ENCODE measurements at regions not wholly inside any gene's neighbourhood (a gene's known extent, or its start where the extent isn't known, plus 50 kb on each side); places are given as distances from the start of the nearest gene placed in this dataset.
"Not testable (repeated sequence)": the region's sequence is repeated elsewhere in the genome, so short reads cannot be mapped to it uniquely, and the experiment has no call there.

DNA sequence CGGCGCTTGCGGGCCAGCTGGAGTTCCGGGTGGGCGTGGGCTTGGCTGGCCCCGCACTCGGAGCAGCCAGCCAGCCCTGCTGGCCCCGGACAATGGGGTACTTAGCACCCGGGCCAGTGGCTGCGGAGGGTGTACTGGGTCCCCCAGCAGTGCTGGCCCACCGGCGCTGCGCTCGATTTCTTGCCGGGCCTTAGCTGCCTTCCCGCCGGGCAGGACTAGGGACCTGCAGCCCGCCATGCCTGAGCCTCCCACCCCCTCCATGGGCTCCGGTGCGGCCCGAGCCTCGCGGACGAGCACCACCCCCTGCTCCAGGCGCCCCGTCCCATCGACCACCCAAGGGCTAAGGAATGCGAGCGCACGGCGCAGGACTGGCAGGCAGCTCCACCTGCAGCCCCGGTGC is 61.4 kb upstream of the CAPRIN1 start:
- H3K36me3 Mint-ChIP-seq; ATAC-seq; H3K9me3 Mint-ChIP-seq; H3K27ac Mint-ChIP-seq; H3K4me1 Mint-ChIP-seq; DNase-seq (ENCODE audit: low spot score); H3K27me3 Mint-ChIP-seq (ENCODE audit: low read depth); POLR2A ChIA-PET; H3K4me3 Mint-ChIP-seq: not testable (repeated sequence)
- CTCF ChIA-PET, result interaction anchor here (0.7 kb wide), 1 partner anchor 17 kb away, joined by 3 read pairs; no protein-coding TSS in a partner anchor

GRCh38 chr11:33989461-33989860 is 62.1 kb upstream of the CAPRIN1 start:
- Mint-ChIP-seq H3K4me3 (no peak overlapping the region), H3K9me3 (peaks cover 14% of the 10 kb centered on the region), H3K27me3 (ENCODE audit: low read depth) (no peaks in the 10 kb centered on the region), H3K4me1 (no peaks in the 10 kb centered on the region), H3K36me3 (no peaks in the 10 kb centered on the region; the same call in 1 of the 2 replicates), H3K27ac (no peak overlapping the region)
- ChIA-PET CTCF (interaction anchor here (2.8 to 3.0 kb wide), 3 partner anchors 11 to 121 kb away, joined by 15 to 32 read pairs (median 28); no protein-coding TSS in a partner anchor), POLR2A (no interaction called here)
- DNase-seq (ENCODE audit: low spot score), result no peak
- no peak for TF ChIP-seq MXD4 (CRISPR knock-in tag; IDR thresholded peaks at IDR 0.05; ENCODE audit: borderline replicate concordance)
- no peak for TF ChIP-seq TEAD1 (CRISPR knock-in tag; IDR thresholded peaks at IDR 0.05)
- TF ChIP-seq, protein P1, sequence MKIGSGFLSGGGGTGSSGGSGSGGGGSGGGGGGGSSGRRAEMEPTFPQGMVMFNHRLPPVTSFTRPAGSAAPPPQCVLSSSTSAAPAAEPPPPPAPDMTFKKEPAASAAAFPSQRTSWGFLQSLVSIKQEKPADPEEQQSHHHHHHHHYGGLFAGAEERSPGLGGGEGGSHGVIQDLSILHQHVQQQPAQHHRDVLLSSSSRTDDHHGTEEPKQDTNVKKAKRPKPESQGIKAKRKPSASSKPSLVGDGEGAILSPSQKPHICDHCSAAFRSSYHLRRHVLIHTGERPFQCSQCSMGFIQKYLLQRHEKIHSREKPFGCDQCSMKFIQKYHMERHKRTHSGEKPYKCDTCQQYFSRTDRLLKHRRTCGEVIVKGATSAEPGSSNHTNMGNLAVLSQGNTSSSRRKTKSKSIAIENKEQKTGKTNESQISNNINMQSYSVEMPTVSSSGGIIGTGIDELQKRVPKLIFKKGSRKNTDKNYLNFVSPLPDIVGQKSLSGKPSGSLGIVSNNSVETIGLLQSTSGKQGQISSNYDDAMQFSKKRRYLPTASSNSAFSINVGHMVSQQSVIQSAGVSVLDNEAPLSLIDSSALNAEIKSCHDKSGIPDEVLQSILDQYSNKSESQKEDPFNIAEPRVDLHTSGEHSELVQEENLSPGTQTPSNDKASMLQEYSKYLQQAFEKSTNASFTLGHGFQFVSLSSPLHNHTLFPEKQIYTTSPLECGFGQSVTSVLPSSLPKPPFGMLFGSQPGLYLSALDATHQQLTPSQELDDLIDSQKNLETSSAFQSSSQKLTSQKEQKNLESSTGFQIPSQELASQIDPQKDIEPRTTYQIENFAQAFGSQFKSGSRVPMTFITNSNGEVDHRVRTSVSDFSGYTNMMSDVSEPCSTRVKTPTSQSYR (CRISPR knock-in tag; IDR thresholded peaks at IDR 0.05), result no peak
- TF ChIP-seq, protein P2, sequence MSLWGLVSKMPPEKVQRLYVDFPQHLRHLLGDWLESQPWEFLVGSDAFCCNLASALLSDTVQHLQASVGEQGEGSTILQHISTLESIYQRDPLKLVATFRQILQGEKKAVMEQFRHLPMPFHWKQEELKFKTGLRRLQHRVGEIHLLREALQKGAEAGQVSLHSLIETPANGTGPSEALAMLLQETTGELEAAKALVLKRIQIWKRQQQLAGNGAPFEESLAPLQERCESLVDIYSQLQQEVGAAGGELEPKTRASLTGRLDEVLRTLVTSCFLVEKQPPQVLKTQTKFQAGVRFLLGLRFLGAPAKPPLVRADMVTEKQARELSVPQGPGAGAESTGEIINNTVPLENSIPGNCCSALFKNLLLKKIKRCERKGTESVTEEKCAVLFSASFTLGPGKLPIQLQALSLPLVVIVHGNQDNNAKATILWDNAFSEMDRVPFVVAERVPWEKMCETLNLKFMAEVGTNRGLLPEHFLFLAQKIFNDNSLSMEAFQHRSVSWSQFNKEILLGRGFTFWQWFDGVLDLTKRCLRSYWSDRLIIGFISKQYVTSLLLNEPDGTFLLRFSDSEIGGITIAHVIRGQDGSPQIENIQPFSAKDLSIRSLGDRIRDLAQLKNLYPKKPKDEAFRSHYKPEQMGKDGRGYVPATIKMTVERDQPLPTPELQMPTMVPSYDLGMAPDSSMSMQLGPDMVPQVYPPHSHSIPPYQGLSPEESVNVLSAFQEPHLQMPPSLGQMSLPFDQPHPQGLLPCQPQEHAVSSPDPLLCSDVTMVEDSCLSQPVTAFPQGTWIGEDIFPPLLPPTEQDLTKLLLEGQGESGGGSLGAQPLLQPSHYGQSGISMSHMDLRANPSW (CRISPR knock-in tag; conservative IDR thresholded peaks at IDR 0.05; ENCODE audit: low read depth), result no peak
- TF ChIP-seq, protein P3, sequence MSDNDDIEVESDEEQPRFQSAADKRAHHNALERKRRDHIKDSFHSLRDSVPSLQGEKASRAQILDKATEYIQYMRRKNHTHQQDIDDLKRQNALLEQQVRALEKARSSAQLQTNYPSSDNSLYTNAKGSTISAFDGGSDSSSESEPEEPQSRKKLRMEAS (CRISPR knock-in tag; IDR thresholded peaks at IDR 0.05), result peak; percentile 57; the same call in 1 of the 2 replicates
- TF ChIP-seq OVOL2 (CRISPR knock-in tag; IDR thresholded peaks at IDR 0.05; ENCODE audit: borderline replicate concordance), result no peak
- peak; percentile 60 for ATAC-seq

DNA sequence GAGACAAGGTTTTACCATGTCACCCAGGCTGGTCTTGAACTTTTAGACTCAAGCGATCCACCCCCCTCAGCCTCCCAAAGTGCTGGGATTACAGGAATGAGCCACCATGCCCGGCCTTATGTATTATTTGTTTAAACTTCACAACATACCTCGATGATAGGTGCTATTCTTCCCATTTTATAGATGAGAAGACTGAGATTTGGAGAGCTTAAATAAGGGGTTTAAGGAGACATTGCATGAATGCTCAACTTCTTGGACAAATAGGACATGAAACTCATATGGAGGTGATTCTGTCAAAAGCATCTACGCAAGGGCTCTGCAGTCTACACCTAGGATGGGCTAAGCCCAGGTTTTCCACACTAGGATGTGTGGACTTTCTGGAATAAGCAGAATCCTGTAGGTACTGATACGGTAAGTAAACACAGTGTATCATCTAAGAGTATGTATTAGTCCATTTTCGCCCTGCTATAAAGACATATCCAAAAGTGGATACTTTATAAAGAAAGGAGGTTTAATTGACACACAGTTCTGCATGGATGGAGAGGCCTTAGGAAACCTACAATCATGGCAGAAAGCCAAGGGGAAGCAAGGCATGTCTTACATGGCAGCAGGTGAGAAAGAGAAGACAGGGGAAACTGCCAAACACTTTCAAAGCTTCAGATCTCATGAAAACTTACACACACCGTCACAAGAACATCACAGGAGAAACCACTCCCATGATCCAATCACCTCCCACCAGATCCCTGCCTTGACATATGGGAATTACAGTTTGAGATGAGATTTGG is 62.8 kb upstream of the CAPRIN1 start:
- DNase-seq (ENCODE audit: low spot score) (no peak), ATAC-seq (no peak)
- POLR2A ChIA-PET, result interaction anchor here (0.7 to 1.0 kb wide), 2 partner anchors 114 to 120 kb away, joined by 3 read pairs; no protein-coding TSS in a partner anchor
- H3K4me1 Mint-ChIP-seq, result no peaks in the 10 kb centered on the region
- CTCF ChIA-PET, result interaction anchor here (0.6 to 3.0 kb wide), 47 partner anchors 9 to 1303 kb away, joined by 3 to 45 read pairs (median 5); partner anchors contain the start of genes ABTB2 and CAPRIN1
- no peaks in the 10 kb centered on the region for H3K27me3 Mint-ChIP-seq (ENCODE audit: low read depth)
- H3K9me3 Mint-ChIP-seq, result peaks cover 16% of the 10 kb centered on the region
- H3K27ac Mint-ChIP-seq, result no peak overlapping the region
- no peaks in the 10 kb centered on the region; the same call in 1 of the 2 replicates for H3K36me3 Mint-ChIP-seq
- no peak overlapping the region for H3K4me3 Mint-ChIP-seq
- TF ChIP-seq NR1H2 (CRISPR knock-in tag; IDR thresholded peaks at IDR 0.05), result no peak
- no peak for TF ChIP-seq EMX1 (CRISPR knock-in tag; IDR thresholded peaks at IDR 0.05)
- TF ChIP-seq, protein P4, sequence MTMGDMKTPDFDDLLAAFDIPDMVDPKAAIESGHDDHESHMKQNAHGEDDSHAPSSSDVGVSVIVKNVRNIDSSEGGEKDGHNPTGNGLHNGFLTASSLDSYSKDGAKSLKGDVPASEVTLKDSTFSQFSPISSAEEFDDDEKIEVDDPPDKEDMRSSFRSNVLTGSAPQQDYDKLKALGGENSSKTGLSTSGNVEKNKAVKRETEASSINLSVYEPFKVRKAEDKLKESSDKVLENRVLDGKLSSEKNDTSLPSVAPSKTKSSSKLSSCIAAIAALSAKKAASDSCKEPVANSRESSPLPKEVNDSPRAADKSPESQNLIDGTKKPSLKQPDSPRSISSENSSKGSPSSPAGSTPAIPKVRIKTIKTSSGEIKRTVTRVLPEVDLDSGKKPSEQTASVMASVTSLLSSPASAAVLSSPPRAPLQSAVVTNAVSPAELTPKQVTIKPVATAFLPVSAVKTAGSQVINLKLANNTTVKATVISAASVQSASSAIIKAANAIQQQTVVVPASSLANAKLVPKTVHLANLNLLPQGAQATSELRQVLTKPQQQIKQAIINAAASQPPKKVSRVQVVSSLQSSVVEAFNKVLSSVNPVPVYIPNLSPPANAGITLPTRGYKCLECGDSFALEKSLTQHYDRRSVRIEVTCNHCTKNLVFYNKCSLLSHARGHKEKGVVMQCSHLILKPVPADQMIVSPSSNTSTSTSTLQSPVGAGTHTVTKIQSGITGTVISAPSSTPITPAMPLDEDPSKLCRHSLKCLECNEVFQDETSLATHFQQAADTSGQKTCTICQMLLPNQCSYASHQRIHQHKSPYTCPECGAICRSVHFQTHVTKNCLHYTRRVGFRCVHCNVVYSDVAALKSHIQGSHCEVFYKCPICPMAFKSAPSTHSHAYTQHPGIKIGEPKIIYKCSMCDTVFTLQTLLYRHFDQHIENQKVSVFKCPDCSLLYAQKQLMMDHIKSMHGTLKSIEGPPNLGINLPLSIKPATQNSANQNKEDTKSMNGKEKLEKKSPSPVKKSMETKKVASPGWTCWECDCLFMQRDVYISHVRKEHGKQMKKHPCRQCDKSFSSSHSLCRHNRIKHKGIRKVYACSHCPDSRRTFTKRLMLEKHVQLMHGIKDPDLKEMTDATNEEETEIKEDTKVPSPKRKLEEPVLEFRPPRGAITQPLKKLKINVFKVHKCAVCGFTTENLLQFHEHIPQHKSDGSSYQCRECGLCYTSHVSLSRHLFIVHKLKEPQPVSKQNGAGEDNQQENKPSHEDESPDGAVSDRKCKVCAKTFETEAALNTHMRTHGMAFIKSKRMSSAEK (CRISPR knock-in tag; IDR thresholded peaks at IDR 0.05; ENCODE audit: borderline replicate concordance), result no peak
- no peak for TF ChIP-seq ZNF423 (CRISPR knock-in tag; IDR thresholded peaks at IDR 0.05)
- TF ChIP-seq NR2C2 (CRISPR knock-in tag; IDR thresholded peaks at IDR 0.05), result no peak
- TF ChIP-seq ATF1 (CRISPR knock-in tag; IDR thresholded peaks at IDR 0.05), result no peak
- TF ChIP-seq SP1 (CRISPR knock-in tag; conservative IDR thresholded peaks at IDR 0.05), result no peak
- no peak for TF ChIP-seq TCF7 (CRISPR knock-in tag; IDR thresholded peaks at IDR 0.05; ENCODE audit: low read depth)
- TF ChIP-seq, protein P1 (CRISPR knock-in tag; IDR thresholded peaks at IDR 0.05), result no peak
- no peak for TF ChIP-seq TEAD4 (CRISPR knock-in tag; IDR thresholded peaks at IDR 0.05)

Data from WTC11 (cell line).